GM18870 (cell line): ENCODE measurements at regions not wholly inside any gene's neighbourhood (a gene's known extent, or its start where the extent isn't known, plus 50 kb on each side); places are given as distances from the start of the nearest gene placed in this dataset.

Source experiments
- ATAC-seq: cut with Tn5 transposase; IDR thresholded peaks from one replicate; pipeline ENCODE4 v1.9.1; 2021; ENCODE audit warnings: moderate library complexity; ENCODE audit not compliant: unreplicated experiment

DNA sequence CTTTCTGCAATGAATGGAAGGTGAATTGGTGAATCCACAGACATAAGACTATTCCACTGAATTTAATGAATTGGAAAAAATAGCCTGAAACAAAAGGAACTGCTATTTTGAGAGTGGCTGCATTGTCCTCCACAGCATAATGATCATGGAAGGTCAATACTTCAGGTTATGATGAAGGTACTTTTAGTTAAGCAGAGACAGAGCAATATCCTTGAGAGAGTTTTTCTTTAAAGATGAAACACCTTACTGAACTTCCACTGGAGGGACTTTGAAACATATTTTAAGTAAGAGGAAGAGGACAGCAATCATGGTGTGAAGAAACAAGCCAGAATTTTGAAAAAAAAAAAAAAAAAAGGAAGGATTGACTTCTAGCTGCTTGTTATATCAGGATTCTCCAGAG, 68.8 kb upstream of the DPP10 start:
- no peak for ATAC-seq

DNA sequence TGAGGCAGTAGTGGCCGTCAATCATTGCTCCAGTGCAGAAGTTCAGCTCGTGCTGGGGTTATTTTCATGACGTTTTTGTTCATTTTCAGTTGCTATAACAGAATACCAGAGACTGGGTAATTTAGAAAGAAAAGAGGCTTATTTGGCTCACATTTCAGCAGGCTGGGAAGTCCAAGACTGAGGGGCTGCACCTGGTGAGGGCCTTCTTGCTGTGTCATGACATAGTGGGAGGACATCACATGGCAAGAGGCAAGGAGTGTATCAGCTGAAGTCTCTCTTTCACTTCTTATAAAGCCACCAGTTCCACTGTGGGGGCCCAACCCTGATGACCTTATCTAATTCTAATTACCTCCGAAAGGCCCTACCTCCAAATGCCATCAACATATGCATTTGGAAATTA, 58.0 kb upstream of the DPP10 start:
- no peak for ATAC-seq

- no peak for ATAC-seq
Observed at GRCh38 chr2:114389021-114389420, 53.4 kb upstream of the DPP10 start.
